ENCODE measurements at regions not wholly inside any gene's neighbourhood (a gene's known extent, or its start where the extent isn't known, plus 50 kb on each side); places are given as distances from the start of the nearest gene placed in this dataset.

DNA sequence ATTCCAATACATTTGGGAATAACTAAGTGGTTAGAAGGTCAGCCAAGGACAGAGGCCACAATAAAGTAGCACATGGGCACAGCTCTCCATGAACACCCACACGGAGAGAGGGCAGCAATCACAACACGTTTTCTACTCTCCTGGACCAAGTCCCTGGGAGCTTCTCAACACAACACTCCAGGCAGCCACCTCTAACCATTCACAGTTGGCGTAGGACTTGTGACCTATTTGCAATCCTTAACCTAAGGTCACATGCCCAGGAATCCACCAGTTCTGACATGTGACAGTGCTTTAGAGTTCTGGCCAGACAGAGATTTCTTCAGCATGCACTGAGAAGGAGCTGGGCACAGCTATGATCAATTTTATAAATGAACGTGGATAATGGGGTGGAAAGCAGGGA lies 280.8 kb downstream of the SHQ1 start:
- H3K79me2 ChIP-seq (ENCODE audit: insufficient read depth, low read length): no peaks in the 10 kb centered on the region
- no peak overlapping the region for H2BK20ac ChIP-seq (ENCODE audit: low read depth, low read length, poor library complexity, severe bottlenecking)
- H3K9me3 ChIP-seq (ENCODE audit: control insufficient read depth, low read depth, low read length): no peaks in the 10 kb centered on the region
- no peaks in the 10 kb centered on the region for H3K79me1 ChIP-seq (ENCODE audit: insufficient read depth, low read depth, low read length, poor library complexity, severe bottlenecking)
- H4K8ac ChIP-seq (replicated peaks; ENCODE audit: insufficient read length, low read depth, low read length): no peak overlapping the region
- no peak overlapping the region for H2BK15ac ChIP-seq (ENCODE audit: low read depth, low read length)
- no peak overlapping the region for H4K91ac ChIP-seq (ENCODE audit: insufficient read length, low read depth, low read length)
- no peak overlapping the region for H3K4me2 ChIP-seq (ENCODE audit: insufficient read depth, insufficient read length, low read length)
- H2BK12ac ChIP-seq (ENCODE audit: insufficient read length, low read depth, low read length): no peak overlapping the region
- no peaks in the 10 kb centered on the region for H4K20me1 ChIP-seq (ENCODE audit: control insufficient read depth, insufficient read depth, insufficient read length)
- H4K5ac ChIP-seq (ENCODE audit: insufficient read length, low read depth, low read length): no peak overlapping the region
- no peak overlapping the region for H3K4me3 Mint-ChIP-seq
- H3K27me3 ChIP-seq (ENCODE audit: insufficient read depth, low read length): no peaks in the 10 kb centered on the region
- no peak overlapping the region for H2AFZ ChIP-seq (ENCODE audit: low read length)
- peaks cover 5% of the 10 kb centered on the region for H3K4me1 ChIP-seq (ENCODE audit: insufficient read depth, low read length)
- H2AK5ac ChIP-seq (ENCODE audit: insufficient read length, low read length): no peak overlapping the region
- no peak for DNase-seq
- peaks cover 2% of the 10 kb centered on the region in 2 experiments; a peak in 3 of 5 replicates for H3K9me3 Mint-ChIP-seq
- H2BK120ac ChIP-seq (ENCODE audit: low read depth, low read length, poor library complexity, severe bottlenecking): no peak overlapping the region
- TF ChIP-seq, protein P1, sequence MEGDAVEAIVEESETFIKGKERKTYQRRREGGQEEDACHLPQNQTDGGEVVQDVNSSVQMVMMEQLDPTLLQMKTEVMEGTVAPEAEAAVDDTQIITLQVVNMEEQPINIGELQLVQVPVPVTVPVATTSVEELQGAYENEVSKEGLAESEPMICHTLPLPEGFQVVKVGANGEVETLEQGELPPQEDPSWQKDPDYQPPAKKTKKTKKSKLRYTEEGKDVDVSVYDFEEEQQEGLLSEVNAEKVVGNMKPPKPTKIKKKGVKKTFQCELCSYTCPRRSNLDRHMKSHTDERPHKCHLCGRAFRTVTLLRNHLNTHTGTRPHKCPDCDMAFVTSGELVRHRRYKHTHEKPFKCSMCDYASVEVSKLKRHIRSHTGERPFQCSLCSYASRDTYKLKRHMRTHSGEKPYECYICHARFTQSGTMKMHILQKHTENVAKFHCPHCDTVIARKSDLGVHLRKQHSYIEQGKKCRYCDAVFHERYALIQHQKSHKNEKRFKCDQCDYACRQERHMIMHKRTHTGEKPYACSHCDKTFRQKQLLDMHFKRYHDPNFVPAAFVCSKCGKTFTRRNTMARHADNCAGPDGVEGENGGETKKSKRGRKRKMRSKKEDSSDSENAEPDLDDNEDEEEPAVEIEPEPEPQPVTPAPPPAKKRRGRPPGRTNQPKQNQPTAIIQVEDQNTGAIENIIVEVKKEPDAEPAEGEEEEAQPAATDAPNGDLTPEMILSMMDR (conservative IDR thresholded peaks at IDR 0.05): no peak
- H3K14ac ChIP-seq (ENCODE audit: insufficient read depth, low read length): no peak overlapping the region
- H3K27ac ChIP-seq (ENCODE audit: insufficient read length, low read depth, low read length): no peak overlapping the region
- H3K27me3 Mint-ChIP-seq (ENCODE audit: low read depth): no peaks in the 10 kb centered on the region; the same call in 1 of the 2 replicates
- no CpG with 5 or more reads among the region's 4 CpGs for WGBS (ENCODE audit: extremely low coverage, insufficient read length, low lambda C conversion rate)
- no peak overlapping the region for H3K56ac ChIP-seq (ENCODE audit: insufficient read length, low read depth, low read length)
- no peak overlapping the region for H3K4ac ChIP-seq (ENCODE audit: low read depth, low read length)
- H2BK5ac ChIP-seq (ENCODE audit: insufficient read length, low read length): no peak overlapping the region
- no peak overlapping the region for H3T11ph ChIP-seq (ENCODE audit: low read length)
- no peak overlapping the region for H3K9ac ChIP-seq (ENCODE audit: extremely low read depth, insufficient read length, low read length)
- H3K36me3 Mint-ChIP-seq (ENCODE audit: insufficient read depth in 1 of 3, low read depth in 3 of 3): peaks cover 2% of the 10 kb centered on the region in 3 experiments; a peak in 3 of 7 replicates
- peaks cover 7 to 23% of the 10 kb centered on the region in 2 experiments for H3K4me1 Mint-ChIP-seq
- H3K18ac ChIP-seq (ENCODE audit: insufficient read length, low read depth, low read length): no peak overlapping the region
- no peak overlapping the region for H3K23ac ChIP-seq (ENCODE audit: insufficient read length, low read depth, low read length)
- no peak overlapping the region for H3K27ac Mint-ChIP-seq
- H3K23me2 ChIP-seq (ENCODE audit: insufficient read length, low read depth, low read length, poor library complexity, severe bottlenecking): no peaks in the 10 kb centered on the region

Data from H9 (cell line).